MM.1S (cell line): ENCODE measurements at regions not wholly inside any gene's neighbourhood (a gene's known extent, or its start where the extent isn't known, plus 50 kb on each side); places are given as distances from the start of the nearest gene placed in this dataset.

Source experiments
- EZH2 ChIP-seq: fragments of 300-600 bp; sonication (generic); optimal IDR thresholded peaks from 2 replicates; pipeline ENCODE3; 2017; ENCODE audit warnings: low read depth, mild to moderate bottlenecking, antibody characterized with exemption, low read length, mixed read lengths
- EZH2phosphoT487 ChIP-seq: fragments of 300-600 bp; sonication (generic); IDR thresholded peaks from 2 replicates; pipeline ENCODE4 v1.6.1; 2018; ENCODE audit warnings: antibody characterized with exemption, low read length
- TF ChIP-seq, protein P1 (sequence below): fragments of 300-600 bp; sonication (generic); IDR thresholded peaks from 2 replicates; pipeline ENCODE4 v1.5.1; 2016; ENCODE audit warnings: antibody characterized with exemption, low read length, mixed read lengths

DNA sequence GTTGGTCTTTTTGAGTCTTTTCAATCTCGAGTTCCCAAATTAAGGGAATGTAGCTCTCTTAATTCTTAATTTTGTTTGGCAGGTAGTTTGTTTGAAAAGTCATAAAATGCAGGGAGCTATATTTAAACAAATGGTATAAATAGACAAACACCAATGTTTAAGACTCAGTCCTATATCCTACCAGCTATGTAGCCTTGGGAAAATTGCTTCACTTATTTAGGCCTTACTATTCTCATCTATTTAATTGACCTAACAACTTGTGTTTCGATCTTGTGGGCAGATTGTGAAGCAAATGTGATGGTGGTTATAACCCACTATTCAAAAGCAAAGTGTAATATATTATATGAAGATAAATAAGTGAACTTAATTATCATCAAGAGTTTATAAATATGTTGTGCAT lies 167.3 kb upstream of the KCTD3 start:
- TF ChIP-seq, protein P1, sequence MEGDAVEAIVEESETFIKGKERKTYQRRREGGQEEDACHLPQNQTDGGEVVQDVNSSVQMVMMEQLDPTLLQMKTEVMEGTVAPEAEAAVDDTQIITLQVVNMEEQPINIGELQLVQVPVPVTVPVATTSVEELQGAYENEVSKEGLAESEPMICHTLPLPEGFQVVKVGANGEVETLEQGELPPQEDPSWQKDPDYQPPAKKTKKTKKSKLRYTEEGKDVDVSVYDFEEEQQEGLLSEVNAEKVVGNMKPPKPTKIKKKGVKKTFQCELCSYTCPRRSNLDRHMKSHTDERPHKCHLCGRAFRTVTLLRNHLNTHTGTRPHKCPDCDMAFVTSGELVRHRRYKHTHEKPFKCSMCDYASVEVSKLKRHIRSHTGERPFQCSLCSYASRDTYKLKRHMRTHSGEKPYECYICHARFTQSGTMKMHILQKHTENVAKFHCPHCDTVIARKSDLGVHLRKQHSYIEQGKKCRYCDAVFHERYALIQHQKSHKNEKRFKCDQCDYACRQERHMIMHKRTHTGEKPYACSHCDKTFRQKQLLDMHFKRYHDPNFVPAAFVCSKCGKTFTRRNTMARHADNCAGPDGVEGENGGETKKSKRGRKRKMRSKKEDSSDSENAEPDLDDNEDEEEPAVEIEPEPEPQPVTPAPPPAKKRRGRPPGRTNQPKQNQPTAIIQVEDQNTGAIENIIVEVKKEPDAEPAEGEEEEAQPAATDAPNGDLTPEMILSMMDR, result no peak
- no peak for TF ChIP-seq EZH2phosphoT487
- TF ChIP-seq EZH2, result no peak
